ENCODE measurements at regions not wholly inside any gene's neighbourhood (a gene's known extent, or its start where the extent isn't known, plus 50 kb on each side); places are given as distances from the start of the nearest gene placed in this dataset.
"Not testable (repeated sequence)": the region's sequence is repeated elsewhere in the genome, so short reads cannot be mapped to it uniquely, and the experiment has no call there.

DNA sequence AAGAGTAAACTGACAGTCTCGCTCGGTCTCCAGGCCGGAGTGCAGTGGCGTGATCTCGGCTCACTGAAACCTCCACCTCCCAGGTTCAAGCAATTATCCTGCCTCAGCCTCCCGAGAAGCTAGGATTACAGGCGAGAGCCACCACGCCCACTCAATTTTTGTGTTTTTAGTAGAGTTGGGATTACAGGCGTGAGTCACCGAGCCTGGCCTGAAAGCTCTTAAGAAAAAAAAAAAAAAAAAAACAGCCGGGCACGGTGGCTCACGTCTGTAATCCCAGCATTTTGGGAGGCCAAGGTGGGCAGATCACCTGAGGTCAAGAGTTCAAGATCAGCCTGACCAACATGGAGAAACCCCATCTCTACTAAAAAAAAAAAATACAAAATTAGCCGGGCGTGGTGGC lies 55.3 kb upstream of the THOC2 start:
- DNase-seq (ENCODE audit: low read depth) = peak; percentile 75
- H3K4me3 ChIP-seq (ENCODE audit: control insufficient read depth, low read depth, low read length) = not testable (repeated sequence)

DNA sequence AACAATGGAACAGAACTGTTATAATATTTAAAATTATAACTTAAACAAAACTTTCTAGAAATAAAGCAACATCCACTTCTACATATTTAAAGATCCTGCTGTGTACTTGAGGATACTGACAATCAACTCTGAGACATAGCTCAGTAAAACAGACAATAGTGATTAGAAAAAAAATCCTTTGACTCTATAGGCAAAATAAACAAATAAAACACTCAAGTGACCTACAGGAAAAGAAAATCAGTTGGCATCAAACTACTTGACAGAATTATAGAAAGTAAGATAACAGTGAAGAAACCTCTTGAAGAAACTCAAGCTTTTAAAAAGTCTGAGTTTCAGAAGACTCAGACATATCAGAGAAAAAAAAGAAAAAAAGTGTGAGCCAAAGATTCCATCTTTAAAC lies 55.9 kb upstream of the THOC2 start:
- TF ChIP-seq, protein P1, sequence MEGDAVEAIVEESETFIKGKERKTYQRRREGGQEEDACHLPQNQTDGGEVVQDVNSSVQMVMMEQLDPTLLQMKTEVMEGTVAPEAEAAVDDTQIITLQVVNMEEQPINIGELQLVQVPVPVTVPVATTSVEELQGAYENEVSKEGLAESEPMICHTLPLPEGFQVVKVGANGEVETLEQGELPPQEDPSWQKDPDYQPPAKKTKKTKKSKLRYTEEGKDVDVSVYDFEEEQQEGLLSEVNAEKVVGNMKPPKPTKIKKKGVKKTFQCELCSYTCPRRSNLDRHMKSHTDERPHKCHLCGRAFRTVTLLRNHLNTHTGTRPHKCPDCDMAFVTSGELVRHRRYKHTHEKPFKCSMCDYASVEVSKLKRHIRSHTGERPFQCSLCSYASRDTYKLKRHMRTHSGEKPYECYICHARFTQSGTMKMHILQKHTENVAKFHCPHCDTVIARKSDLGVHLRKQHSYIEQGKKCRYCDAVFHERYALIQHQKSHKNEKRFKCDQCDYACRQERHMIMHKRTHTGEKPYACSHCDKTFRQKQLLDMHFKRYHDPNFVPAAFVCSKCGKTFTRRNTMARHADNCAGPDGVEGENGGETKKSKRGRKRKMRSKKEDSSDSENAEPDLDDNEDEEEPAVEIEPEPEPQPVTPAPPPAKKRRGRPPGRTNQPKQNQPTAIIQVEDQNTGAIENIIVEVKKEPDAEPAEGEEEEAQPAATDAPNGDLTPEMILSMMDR (conservative IDR thresholded peaks at IDR 0.05; ENCODE audit: control insufficient read depth, insufficient read depth, low read depth, low read length) = no peak
- no peak for DNase-seq (ENCODE audit: low read depth)
- H3K4me3 ChIP-seq (ENCODE audit: control insufficient read depth, low read depth, low read length) = no peak overlapping the region

DNA sequence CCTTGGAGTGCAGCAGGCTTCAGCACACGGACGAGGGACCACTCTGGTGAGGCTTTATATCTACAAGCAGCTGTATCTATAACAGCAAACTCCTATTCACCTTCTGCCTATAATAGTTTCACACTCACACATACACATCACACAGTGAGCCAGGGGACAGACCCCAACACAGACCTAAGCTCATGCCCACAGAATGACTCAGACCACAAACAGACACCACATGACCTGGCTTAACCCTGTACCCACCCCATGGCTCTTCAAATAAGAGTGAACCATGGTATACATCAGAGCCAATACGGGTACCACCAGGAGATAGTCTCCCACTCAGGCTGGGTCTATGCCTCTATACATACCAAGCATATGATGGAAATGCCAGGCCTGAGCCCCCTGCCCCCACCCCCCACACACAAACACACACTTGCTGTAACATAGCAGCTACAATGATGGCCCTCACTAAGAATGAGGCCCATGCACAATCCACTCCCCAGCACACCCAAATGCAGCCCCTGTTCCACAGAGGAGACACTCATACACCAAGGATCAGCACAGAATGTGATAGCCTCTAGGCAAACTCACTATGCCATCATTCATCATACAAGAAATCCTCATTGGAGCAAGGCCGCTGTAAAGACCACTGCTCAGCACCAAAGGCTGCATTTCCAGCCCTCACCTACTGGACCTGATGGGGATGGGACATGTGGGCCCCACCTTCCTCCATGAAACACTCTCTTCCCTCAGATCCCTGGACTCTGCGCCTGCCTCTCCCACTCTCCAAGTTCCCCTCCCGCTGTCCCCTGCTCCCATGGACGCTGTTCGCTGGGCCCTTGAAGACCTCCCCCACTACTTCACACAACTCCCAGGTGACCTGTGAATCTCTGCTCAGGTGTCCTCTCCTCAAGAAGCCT lies 62.1 kb upstream of the XIAP start:
- H3K4me3 ChIP-seq (ENCODE audit: control insufficient read depth, low read depth, low read length) = no peak overlapping the region
- TF ChIP-seq, protein P1 (conservative IDR thresholded peaks at IDR 0.05; ENCODE audit: control insufficient read depth, insufficient read depth, low read depth, low read length) = no peak
- DNase-seq (ENCODE audit: low read depth) = no peak

DNA sequence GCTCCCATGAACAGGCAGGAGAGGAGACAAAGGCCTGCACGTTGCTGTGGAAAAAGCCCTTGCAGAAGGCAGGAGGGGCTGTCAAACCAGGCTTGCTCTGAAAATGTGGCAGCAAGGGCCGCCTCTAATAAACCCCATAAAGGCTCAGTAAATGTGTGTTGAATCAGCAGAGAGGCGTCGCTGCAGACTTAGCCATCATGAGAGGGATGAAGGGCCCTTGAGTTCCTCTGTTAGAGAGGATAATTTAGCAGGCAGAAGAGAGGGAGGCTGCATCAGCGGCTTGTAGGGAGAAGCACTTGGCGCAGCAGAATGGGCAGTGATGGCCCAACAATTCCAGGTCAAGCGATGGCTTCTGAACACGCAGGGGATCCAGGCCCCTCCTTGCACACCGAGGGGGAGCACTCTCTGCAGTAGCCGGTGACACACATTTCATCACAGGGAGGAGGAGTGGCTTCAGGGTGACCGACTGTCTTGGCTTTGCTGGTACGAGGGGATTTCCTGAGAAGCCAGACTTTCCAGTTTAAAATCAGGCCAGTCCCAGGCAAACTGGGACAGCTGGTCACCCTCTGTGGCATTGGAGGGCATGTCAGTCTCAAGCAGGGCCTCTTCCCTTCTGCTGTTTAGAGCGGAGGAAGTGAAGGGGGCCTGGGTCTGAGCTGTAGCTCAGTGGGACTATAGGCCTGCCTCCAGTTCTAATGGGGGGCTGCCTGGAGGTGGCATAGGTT lies 61.0 kb upstream of the XIAP start:
- DNase-seq (ENCODE audit: low read depth) = not testable (repeated sequence)

DNA sequence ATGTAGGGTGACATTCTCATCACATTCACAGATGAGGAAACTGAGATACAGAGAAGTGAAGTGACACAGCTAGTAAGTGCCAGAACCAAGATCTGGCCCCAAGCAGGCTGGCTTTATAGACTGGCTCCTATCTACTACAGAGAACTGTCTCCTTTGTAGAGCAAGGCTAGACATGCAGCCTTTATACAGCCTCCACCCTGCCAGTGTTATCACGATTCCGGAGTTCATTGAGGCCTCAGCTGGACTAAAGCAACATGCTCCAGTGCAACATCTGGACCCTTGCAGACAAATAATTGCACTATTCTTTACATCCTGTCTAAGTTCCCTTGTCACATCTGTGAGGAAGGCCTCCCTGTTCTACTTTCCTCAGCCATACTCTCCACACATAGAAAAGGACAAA lies 58.0 kb upstream of the XIAP start:
- no peak for DNase-seq (ENCODE audit: low read depth)
- TF ChIP-seq, protein P1 (conservative IDR thresholded peaks at IDR 0.05; ENCODE audit: control insufficient read depth, insufficient read depth, low read depth, low read length) = no peak
- no peak overlapping the region for H3K4me3 ChIP-seq (ENCODE audit: control insufficient read depth, low read depth, low read length)

More for the DNA sequence above, 61.0 kb upstream of the XIAP start:
- not testable (repeated sequence) for H3K4me3 ChIP-seq (ENCODE audit: control insufficient read depth, low read depth, low read length)

DNA sequence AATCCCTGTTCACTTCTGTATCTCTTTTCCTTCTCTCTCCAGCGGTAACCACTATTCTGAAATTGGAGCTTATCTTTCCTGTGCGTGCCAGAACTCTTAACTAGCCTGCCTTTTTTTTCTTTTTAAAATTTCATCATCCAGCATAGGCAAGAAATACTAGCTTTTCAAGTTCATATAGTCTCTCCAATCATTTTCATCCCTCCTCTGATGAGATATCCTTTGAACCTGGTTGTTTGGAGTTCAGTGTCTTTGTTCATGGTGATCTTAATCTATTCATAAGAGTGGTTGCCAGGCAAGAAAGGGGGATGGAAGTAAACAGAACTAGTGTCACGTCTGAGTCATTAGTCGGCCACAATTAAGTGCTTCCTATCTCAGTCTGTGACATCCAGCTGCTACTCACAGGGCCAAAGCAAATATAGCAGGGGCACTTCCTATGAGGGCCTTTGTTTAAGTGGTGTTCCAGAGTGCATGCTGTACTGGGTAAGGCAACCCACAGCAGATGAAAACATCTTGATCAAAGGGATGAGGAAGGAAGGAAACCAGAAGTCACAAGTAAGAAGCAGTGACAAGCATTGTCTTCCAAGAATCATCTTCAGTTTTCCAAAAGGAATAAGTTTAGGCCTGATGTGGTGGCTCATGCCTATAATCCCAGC lies 56.4 kb upstream of the XIAP start:
- TF ChIP-seq, protein P1 (conservative IDR thresholded peaks at IDR 0.05; ENCODE audit: control insufficient read depth, insufficient read depth, low read depth, low read length) = no peak
- peak; percentile 83 for DNase-seq (ENCODE audit: low read depth)
- H3K4me3 ChIP-seq (ENCODE audit: control insufficient read depth, low read depth, low read length) = no peak overlapping the region

DNA sequence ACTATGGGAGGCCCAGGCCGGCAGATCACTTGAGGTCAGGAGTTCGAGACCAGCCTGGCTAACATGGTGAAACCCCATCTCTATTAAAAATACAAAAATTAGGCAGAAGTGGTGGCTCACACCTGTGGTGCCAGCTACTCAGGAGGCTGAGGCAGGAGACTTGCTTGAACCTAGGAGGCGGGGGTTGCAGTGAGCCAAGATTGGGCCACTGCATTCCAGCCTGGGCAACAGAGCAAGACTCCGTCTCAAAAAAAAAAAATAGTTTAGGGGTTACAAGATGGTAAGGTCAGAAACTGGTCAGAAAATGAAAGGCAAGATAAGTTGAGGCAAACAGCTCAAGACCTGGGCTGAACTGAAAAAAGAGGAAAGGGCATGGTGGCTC lies 55.9 kb upstream of the XIAP start:
- not testable (repeated sequence) for DNase-seq (ENCODE audit: low read depth); H3K4me3 ChIP-seq (ENCODE audit: control insufficient read depth, low read depth, low read length)

DNA sequence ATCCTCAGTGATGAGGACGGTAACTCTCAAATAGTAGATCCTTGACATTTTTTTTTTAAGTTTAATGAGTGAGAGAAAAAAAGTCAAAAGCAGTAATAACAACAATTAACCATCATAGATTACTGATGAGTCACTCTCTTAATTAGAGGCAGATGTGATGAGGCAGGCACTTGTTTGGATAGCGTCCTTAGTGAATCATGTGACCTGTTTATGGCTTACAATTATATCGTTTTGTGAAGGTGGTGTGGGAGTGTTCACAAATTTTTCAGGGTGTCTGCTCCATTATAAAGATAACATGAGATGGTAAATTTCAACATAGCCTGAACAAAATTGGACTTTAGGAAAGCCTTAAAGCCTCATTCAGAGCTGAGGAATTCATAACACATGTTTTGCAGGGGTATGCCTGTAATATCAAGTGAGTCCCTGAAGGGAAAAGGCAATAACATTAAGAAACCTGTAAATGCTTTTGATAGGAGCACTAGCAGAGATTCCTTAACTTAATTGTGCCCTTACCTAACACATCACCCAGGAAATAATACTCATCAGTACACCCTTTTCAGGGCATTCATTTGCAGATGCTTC lies 51.9 kb upstream of the XIAP start:
- TF ChIP-seq, protein P1 (conservative IDR thresholded peaks at IDR 0.05; ENCODE audit: control insufficient read depth, insufficient read depth, low read depth, low read length) = no peak
- H3K4me3 ChIP-seq (ENCODE audit: control insufficient read depth, low read depth, low read length) = no peak overlapping the region
- DNase-seq (ENCODE audit: low read depth) = peak; percentile 74

All from fibroblast of mammary gland (primary cell).